ENCODE measurements at regions not wholly inside any gene's neighbourhood (a gene's known extent, or its start where the extent isn't known, plus 50 kb on each side); places are given as distances from the start of the nearest gene placed in this dataset.
"Not testable (repeated sequence)": the region's sequence is repeated elsewhere in the genome, so short reads cannot be mapped to it uniquely, and the experiment has no call there.

DNA sequence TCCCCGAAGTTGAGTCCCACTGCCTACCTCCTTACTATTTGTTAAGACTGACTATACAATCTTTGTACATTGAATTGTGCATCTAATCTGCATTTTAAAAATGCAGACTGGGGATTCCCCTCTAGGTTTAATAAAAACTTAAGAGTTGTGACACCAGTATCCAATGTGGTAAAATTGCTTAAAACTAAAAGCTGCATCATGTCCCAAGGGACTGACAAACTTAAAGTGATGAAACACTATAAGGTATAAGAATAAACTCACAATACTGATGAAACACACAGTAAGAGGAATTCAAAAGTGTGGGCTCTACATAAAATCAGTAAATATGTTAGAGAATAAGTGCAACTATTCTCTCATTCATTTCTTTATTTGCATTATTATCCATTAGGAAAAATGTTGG, 1905.1 kb downstream of the MAT2B start:
- DNase-seq (ENCODE audit: low read depth) = no peak

GRCh38 chr5:165411532-165411931, 1906.1 kb downstream of the MAT2B start:
- not testable (repeated sequence) for DNase-seq (ENCODE audit: low read depth)

DNA sequence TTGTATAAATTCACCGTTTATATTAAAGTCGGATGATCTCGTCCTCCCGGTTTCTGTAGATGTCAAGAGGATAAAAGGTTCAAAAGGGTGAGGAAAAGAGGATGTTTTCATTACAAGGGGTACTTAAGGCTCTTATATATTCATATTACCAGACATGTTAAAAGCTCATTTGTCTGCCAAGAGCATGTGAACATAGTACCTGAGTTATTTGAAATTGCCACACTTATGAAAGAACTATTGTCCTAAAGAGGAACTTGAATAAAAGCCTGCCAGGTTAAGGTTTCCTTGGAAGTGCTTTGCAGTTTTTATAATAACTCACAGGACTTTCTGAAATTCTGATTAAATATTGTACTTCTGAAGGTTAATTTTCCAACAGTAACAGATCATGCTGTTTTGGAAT, 1915.1 kb downstream of the MAT2B start:
- DNase-seq (ENCODE audit: low read depth) = no peak

GRCh38 chr5:165423697-165424299, 1918.4 kb downstream of the MAT2B start:
- no peak for DNase-seq (ENCODE audit: low read depth)

- DNase-seq (ENCODE audit: low read depth) = no peak
Observed at GRCh38 chr5:165425594-165425993, 1920.2 kb downstream of the MAT2B start.

GRCh38 chr5:165448753-165449152, 1943.3 kb downstream of the MAT2B start:
- no peak for DNase-seq (ENCODE audit: low read depth)

DNA sequence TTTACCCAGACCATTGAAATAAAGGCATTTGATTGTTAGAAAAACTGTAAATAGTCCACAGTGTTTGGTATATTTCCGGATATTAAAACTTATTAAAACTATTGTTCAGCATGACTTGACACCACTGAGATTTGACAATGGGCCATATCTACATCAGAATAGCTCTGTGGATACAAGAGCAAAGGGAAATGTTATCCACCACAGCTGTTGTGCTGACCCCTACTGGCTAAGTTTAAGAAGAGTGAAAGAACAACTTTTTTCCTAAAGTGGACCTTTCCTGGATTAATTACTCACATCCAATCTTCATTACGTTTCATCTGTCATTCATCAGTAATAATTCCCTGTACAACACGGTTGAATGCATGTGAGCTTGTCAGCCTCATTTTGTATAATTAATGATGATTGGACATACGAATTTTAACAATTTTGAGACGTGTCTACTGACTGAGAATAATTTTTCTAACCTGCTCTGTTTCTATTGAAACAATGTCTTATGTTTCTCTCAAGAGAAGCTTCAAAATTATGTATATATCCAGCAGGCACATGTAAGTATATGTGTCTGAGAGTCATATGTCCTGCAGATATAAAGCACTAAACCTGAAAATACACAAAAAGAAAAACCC, 1952.6 kb downstream of the MAT2B start:
- no peak for DNase-seq (ENCODE audit: low read depth)

GRCh38 chr5:165459232-165459631, 1953.8 kb downstream of the MAT2B start:
- no peak for DNase-seq (ENCODE audit: low read depth)

DNA sequence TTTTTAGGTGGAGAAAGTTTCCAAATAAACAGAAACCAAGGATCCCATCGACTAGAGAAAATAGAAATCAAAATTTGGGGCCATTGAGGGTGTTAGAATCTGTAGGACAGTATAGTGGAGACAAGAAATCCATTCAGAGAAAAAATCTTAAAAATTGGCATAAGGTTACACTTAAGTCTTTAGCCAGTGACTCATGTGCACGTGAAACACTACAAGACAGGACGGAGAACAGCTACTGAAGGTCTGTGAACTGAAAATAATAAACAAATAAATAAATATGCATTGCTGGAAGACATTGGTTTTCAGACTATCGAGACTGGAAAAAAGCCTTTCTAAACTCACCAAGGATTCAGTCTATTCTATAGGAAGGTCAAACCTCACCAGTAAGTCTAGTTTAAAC, 1955.5 kb downstream of the MAT2B start:
- DNase-seq (ENCODE audit: low read depth) = no peak

DNA sequence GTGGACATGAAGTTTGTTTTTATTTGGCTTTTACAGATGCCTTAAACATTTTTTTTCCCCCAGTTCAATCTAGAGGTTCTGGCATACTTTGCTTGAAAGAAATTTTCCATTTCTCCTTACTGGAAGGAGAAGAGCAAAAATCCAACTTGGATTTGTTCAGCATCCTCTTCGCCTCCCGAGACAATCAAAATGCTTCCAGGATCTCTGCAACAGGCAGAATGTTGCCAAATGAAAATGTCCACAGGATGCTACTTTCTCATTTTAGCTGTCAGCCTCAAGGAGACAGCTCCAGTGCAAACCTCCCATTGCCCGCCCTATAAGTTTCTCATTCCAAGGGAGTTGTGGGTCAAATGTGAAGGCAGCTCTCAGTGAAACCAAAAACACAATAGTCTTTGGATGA, 1972.1 kb downstream of the MAT2B start:
- DNase-seq (ENCODE audit: low read depth) = no peak

DNA sequence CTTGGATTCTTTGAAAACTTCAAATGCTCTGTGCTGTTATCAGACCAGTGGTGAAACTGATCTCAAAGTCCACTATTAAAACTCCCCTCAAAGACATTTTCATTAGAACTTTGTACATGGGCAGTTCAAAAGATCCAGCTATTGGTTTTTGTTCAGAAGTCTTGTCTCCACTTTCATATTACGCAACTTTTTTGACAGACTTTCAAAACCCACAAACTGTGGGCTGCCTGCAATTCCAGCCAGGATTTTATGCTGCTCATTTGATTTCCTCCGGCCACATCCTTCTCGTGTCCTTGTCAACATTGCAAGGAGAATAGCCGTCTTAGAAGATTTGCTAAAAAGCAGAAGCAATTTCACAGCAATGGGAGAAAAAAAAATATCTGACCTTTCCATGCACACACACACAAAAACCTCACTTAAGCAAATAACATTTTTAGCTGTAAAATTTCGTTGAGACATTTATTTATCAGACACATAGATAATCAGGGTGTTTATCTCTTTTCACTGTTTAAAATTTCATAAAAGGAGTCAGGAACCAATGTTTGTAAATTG, 1990.5 kb downstream of the MAT2B start:
- no peak for DNase-seq (ENCODE audit: low read depth)

- DNase-seq (ENCODE audit: low read depth) = no peak
Observed at GRCh38 chr5:165497707-165498106, 1992.3 kb downstream of the MAT2B start.

GRCh38 chr5:165502893-165503691, 1997.7 kb downstream of the MAT2B start:
- DNase-seq (ENCODE audit: low read depth) = no peak

GRCh38 chr5:165504674-165505073, 1999.3 kb downstream of the MAT2B start:
- no peak for DNase-seq (ENCODE audit: low read depth)

DNA sequence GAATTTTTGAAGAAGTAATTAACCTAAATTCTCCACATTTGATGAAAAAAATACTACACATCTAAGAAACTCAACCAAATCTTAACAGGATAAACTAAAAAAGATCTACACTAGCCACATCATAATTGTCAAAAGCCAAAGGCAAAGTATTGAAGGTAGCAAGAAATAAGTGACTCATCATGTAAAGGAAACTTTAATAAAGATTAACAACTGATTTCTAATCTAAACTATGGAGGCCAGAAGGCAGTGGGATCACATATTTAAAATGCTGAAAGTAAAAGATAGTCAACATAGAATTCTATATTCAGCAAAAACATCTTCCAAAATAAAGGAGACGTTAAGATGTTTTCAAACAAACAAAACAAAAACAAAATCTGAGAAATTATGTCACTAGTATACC, 2002.9 kb downstream of the MAT2B start:
- no peak for DNase-seq (ENCODE audit: low read depth)

DNA sequence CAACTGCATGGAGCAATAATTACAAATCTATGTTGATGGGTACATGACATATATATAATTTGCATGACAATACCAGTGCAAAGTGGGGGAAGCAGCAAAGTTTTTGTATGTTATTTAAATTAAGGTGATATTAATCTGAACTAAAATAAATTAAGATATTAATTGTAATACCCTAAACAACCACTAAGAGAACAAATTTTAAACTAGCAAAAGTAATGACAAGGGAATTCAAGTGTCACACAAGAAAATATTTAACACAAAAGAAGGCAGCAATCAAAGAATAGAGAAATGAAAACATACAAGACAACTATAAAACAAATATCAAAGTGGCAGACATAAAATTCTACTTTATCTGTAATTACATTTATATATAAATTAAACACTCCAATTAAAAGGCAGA, 2003.4 kb downstream of the MAT2B start:
- DNase-seq (ENCODE audit: low read depth) = no peak

GRCh38 chr5:165521816-165522610, 2016.6 kb downstream of the MAT2B start:
- no peak for DNase-seq (ENCODE audit: low read depth)

GRCh38 chr5:165525271-165525670, 2019.9 kb downstream of the MAT2B start:
- DNase-seq (ENCODE audit: low read depth) = no peak

- DNase-seq (ENCODE audit: low read depth) = no peak
Observed at GRCh38 chr5:165526357-165526756, 2020.9 kb downstream of the MAT2B start.

GRCh38 chr5:165527577-165527976, 2022.2 kb downstream of the MAT2B start:
- no peak for DNase-seq (ENCODE audit: low read depth)

- DNase-seq (ENCODE audit: low read depth) = no peak
Observed at GRCh38 chr5:165538065-165538464, 2032.6 kb downstream of the MAT2B start.

GRCh38 chr5:165559645-165560044, 2054.2 kb downstream of the MAT2B start:
- DNase-seq (ENCODE audit: low read depth) = no peak
